H9 (cell line): ENCODE measurements at regions not wholly inside any gene's neighbourhood (a gene's known extent, or its start where the extent isn't known, plus 50 kb on each side); places are given as distances from the start of the nearest gene placed in this dataset.

Source experiments
- DNase-seq: peaks from one replicate; pipeline ENCODE4 v3.0.0-alpha.2; 2017
- H2AFZ ChIP-seq: one replicate; pipeline ENCODE4 v1.6.1; 2013; ENCODE audit warnings: mild to moderate bottlenecking, low read length, control low read depth, moderate library complexity
- H2AK5ac ChIP-seq: 2 replicates; pipeline ENCODE4 v1.6.1; 2013; ENCODE audit warnings: low read length, control low read depth, mixed read lengths; ENCODE audit not compliant: insufficient read length
- H2BK120ac ChIP-seq: one replicate; pipeline ENCODE4 v1.6.1; 2013; ENCODE audit warnings: low read depth, mild to moderate bottlenecking, low read length, control low read depth, inconsistent platforms; ENCODE audit not compliant: poor library complexity, severe bottlenecking
- H2BK12ac ChIP-seq: 2 replicates; pipeline ENCODE4 v1.6.1; 2013; ENCODE audit warnings: low read length, control low read depth, mixed read lengths, low read depth; ENCODE audit not compliant: insufficient read length
- H2BK15ac ChIP-seq: 2 replicates; pipeline ENCODE4 v1.6.1; 2013; ENCODE audit warnings: low read depth, low read length, control low read depth
- H2BK20ac ChIP-seq: one replicate; pipeline ENCODE4 v1.6.1; 2013; ENCODE audit warnings: low read depth, mild to moderate bottlenecking, low read length, control low read depth, inconsistent platforms; ENCODE audit not compliant: poor library complexity, severe bottlenecking
- H2BK5ac ChIP-seq: 2 replicates; pipeline ENCODE4 v1.6.1; 2013; ENCODE audit warnings: low read length, control low read depth, mixed read lengths; ENCODE audit not compliant: insufficient read length
- H3K14ac ChIP-seq: 2 replicates; pipeline ENCODE4 v1.6.1; 2013; ENCODE audit warnings: low read length, control low read depth; ENCODE audit not compliant: insufficient read depth
- H3K18ac ChIP-seq: 2 replicates; pipeline ENCODE4 v1.6.1; 2013; ENCODE audit warnings: low read depth, mild to moderate bottlenecking, mixed read lengths, low read length, control low read depth; ENCODE audit not compliant: insufficient read length
- H3K23ac ChIP-seq: 2 replicates; pipeline ENCODE4 v1.6.1; 2013; ENCODE audit warnings: low read length, control low read depth, mixed read lengths, low read depth; ENCODE audit not compliant: insufficient read length
- H3K23me2 ChIP-seq: 2 replicates; pipeline ENCODE4 v1.6.1; 2013; ENCODE audit warnings: low read depth, mild to moderate bottlenecking, mixed read lengths, low read length, control low read depth; ENCODE audit not compliant: insufficient read length, poor library complexity, severe bottlenecking
- H3K27ac ChIP-seq: 2 replicates; pipeline ENCODE4 v1.5.1; 2013; ENCODE audit warnings: low read length, control low read depth, mixed read lengths, low read depth; ENCODE audit not compliant: insufficient read length
- H3K27me3 ChIP-seq: 2 replicates; pipeline ENCODE4 v1.6.1; 2013; ENCODE audit warnings: low read length, control low read depth, inconsistent platforms; ENCODE audit not compliant: insufficient read depth
- H3K4ac ChIP-seq: 2 replicates; pipeline ENCODE4 v1.6.1; 2013; ENCODE audit warnings: low read depth, mild to moderate bottlenecking, control low read depth, inconsistent platforms, low read length, moderate library complexity
- H3K4me1 ChIP-seq: 2 replicates; pipeline ENCODE4 v1.6.1; 2013; ENCODE audit warnings: low read length, control low read depth, inconsistent platforms; ENCODE audit not compliant: insufficient read depth
- H3K4me2 ChIP-seq: 2 replicates; pipeline ENCODE4 v1.6.1; 2013; ENCODE audit warnings: low read length, control low read depth, mixed read lengths; ENCODE audit not compliant: insufficient read length, insufficient read depth
- H3K56ac ChIP-seq: 2 replicates; pipeline ENCODE4 v1.6.1; 2013; ENCODE audit warnings: low read depth, mild to moderate bottlenecking, mixed read lengths, low read length, control low read depth; ENCODE audit not compliant: insufficient read length
- H3K79me1 ChIP-seq: 2 replicates; pipeline ENCODE4 v1.6.1; 2013; ENCODE audit warnings: low read depth, mild to moderate bottlenecking, moderate library complexity, low read length, control low read depth, inconsistent platforms; ENCODE audit not compliant: insufficient read depth, poor library complexity, severe bottlenecking
- H3K79me2 ChIP-seq: 2 replicates; pipeline ENCODE4 v1.6.1; 2013; ENCODE audit warnings: low read length, control low read depth, inconsistent platforms; ENCODE audit not compliant: insufficient read depth
- H3K9ac ChIP-seq: 2 replicates; pipeline ENCODE4 v1.6.1; 2013; ENCODE audit warnings: low read length, control low read depth, mixed read lengths; ENCODE audit not compliant: insufficient read length; ENCODE audit errors: extremely low read depth
- H3K9me3 ChIP-seq: one replicate; pipeline ENCODE4 v1.6.1; 2013; ENCODE audit warnings: low read depth, low read length, inconsistent platforms; ENCODE audit not compliant: control insufficient read depth
- H3T11ph ChIP-seq: one replicate; pipeline ENCODE4 v1.6.1; 2013; ENCODE audit warnings: mild to moderate bottlenecking, low read length, control low read depth, inconsistent platforms
- H4K20me1 ChIP-seq: one replicate; pipeline ENCODE4 v1.6.1; 2013; ENCODE audit not compliant: control insufficient read depth, insufficient read length, insufficient read depth
- H4K5ac ChIP-seq: 2 replicates; pipeline ENCODE4 v1.6.1; 2013; ENCODE audit warnings: low read depth, mild to moderate bottlenecking, mixed read lengths, low read length, control low read depth; ENCODE audit not compliant: insufficient read length
- H4K8ac ChIP-seq: replicated peaks from 2 replicates; pipeline ENCODE4 v1.6.1; 2013; ENCODE audit warnings: low read length, control low read depth, mixed read lengths, low read depth; ENCODE audit not compliant: insufficient read length
- H4K91ac ChIP-seq: 2 replicates; pipeline ENCODE4 v1.6.1; 2013; ENCODE audit warnings: low read depth, mild to moderate bottlenecking, moderate library complexity, mixed read lengths, low read length, control low read depth; ENCODE audit not compliant: insufficient read length
- H3K27ac Mint-ChIP-seq, 3 experiments: 2 replicates in 2 of 3; 3 replicates in 1 of 3; pipeline ENCODE4 v1.8.0; 2020 to 2021; ENCODE audit warnings: mixed read lengths in 3 of 3, mild to moderate bottlenecking in 1 of 3, moderate library complexity in 1 of 3
- H3K27me3 Mint-ChIP-seq: 2 replicates; pipeline ENCODE4 v1.8.0; 2021; ENCODE audit warnings: low read depth, mild to moderate bottlenecking, moderate library complexity, mixed read lengths
- H3K36me3 Mint-ChIP-seq, 3 experiments: 2 replicates in 2 of 3; 3 replicates in 1 of 3; pipeline ENCODE4 v1.8.0; 2020 to 2021; ENCODE audit warnings: low read depth in 3 of 3, mixed read lengths in 3 of 3; ENCODE audit not compliant: insufficient read depth in 1 of 3
- H3K4me1 Mint-ChIP-seq, 2 experiments: 2 replicates each; pipeline ENCODE4 v1.8.0; 2020; ENCODE audit warnings: mixed read lengths in 2 of 2
- H3K4me3 Mint-ChIP-seq, 2 experiments: 2 replicates in 1 of 2; 3 replicates in 1 of 2; pipeline ENCODE4 v1.8.0; 2020 to 2021; ENCODE audit warnings: mild to moderate bottlenecking in 2 of 2, mixed read lengths in 2 of 2, moderate library complexity in 1 of 2
- H3K9me3 Mint-ChIP-seq, 2 experiments: 2 replicates in 1 of 2; 3 replicates in 1 of 2; pipeline ENCODE4 v1.8.0; 2020; ENCODE audit warnings: mild to moderate bottlenecking in 2 of 2, mixed read lengths in 2 of 2, moderate library complexity in 1 of 2
- WGBS: extraction: QIAGEN DNeasy Blood & Tissue Kit; methylation state at CpG from one replicate; pipeline ENCODE4 v1.1.7; 2013; ENCODE audit warnings: missing lambda C conversion rate, low lambda C conversion rate, mixed read lengths; ENCODE audit not compliant: insufficient read length; ENCODE audit errors: extremely low coverage; 5-methylcytosine and 5-hydroxymethylcytosine counted together
- TF ChIP-seq, protein P1 (sequence below): fragments of 200-600 bp; sonication (generic); conservative IDR thresholded peaks from 3 replicates; pipeline ENCODE4 v1.8.0; 2021; ENCODE audit warnings: antibody characterized with exemption, mild to moderate bottlenecking

DNA sequence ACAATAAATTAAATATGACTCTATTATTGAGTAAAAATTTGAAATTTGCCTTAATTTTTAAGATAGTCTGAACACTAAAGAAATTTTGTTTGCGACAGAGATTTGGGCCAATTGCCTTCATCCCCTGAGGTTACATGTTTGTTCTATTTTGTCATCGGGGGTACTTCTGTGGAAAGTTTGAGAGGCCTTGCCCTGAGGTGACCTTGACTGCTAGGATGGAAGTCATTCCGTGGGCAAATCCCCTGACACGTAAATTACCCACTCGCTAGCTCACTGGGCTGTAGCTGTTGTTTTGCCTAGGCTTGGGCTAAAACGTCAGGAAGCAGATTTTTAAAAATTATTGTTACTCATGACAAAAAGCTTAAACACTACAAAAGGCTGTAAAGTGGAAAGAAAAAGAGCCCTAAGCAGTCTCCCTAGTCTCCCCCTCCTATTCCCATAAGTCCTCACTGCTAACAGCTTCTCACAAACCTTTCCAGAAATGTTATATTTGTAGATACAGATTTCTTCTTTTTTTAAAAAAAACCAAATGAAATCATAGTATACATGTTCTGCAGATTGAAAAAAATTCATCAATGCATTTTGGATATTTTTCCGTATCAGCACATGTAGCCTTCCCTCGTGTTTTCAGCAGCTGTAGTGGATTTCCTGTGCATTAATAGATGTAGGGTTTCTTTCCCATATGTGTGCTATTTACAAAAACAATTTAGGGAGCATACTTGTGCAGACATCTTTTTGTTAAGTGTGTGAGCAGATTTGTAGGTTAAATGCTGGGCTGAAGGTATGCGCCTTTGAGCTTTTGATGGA is 142.7 kb downstream of the MRPS6 start:
- H3K9ac ChIP-seq = no peak overlapping the region
- peaks cover 5 to 10% of the 10 kb centered on the region in 2 experiments for H3K9me3 Mint-ChIP-seq
- peaks cover 12 to 13% of the 10 kb centered on the region in 2 experiments for H3K4me1 Mint-ChIP-seq
- no peaks in the 10 kb centered on the region for H3K4me1 ChIP-seq
- no peak overlapping the region for H2BK12ac ChIP-seq
- H4K20me1 ChIP-seq = no peaks in the 10 kb centered on the region
- no peaks in the 10 kb centered on the region for H3K9me3 ChIP-seq
- H3K14ac ChIP-seq = no peak overlapping the region
- no peak overlapping the region for H3T11ph ChIP-seq
- WGBS = no CpG with 5 or more reads among the region's 9 CpGs
- H3K27me3 Mint-ChIP-seq = no peaks in the 10 kb centered on the region
- H2BK5ac ChIP-seq = no peak overlapping the region
- H3K18ac ChIP-seq = no peak overlapping the region
- H3K27ac Mint-ChIP-seq = no peak overlapping the region
- no peak for DNase-seq
- no peak overlapping the region for H2BK120ac ChIP-seq
- H2BK20ac ChIP-seq = no peak overlapping the region
- H4K8ac ChIP-seq = no peak overlapping the region
- no peaks in the 10 kb centered on the region for H3K79me2 ChIP-seq
- no peaks in the 10 kb centered on the region for H3K27me3 ChIP-seq
- H3K56ac ChIP-seq = no peak overlapping the region
- H4K5ac ChIP-seq = no peak overlapping the region
- H3K4me3 Mint-ChIP-seq = no peak overlapping the region
- no peak overlapping the region for H3K27ac ChIP-seq
- no peak overlapping the region for H3K4ac ChIP-seq
- no peak overlapping the region for H4K91ac ChIP-seq
- H3K79me1 ChIP-seq = no peaks in the 10 kb centered on the region
- H2AK5ac ChIP-seq = no peak overlapping the region
- no peak overlapping the region for H3K23ac ChIP-seq
- H2AFZ ChIP-seq = no peak overlapping the region
- peaks cover 1 to 11% (median 4%) of the 10 kb centered on the region in 3 experiments; a peak in 6 of 7 replicates for H3K36me3 Mint-ChIP-seq
- no peak overlapping the region for H2BK15ac ChIP-seq
- H3K4me2 ChIP-seq = no peak overlapping the region
- TF ChIP-seq, protein P1, sequence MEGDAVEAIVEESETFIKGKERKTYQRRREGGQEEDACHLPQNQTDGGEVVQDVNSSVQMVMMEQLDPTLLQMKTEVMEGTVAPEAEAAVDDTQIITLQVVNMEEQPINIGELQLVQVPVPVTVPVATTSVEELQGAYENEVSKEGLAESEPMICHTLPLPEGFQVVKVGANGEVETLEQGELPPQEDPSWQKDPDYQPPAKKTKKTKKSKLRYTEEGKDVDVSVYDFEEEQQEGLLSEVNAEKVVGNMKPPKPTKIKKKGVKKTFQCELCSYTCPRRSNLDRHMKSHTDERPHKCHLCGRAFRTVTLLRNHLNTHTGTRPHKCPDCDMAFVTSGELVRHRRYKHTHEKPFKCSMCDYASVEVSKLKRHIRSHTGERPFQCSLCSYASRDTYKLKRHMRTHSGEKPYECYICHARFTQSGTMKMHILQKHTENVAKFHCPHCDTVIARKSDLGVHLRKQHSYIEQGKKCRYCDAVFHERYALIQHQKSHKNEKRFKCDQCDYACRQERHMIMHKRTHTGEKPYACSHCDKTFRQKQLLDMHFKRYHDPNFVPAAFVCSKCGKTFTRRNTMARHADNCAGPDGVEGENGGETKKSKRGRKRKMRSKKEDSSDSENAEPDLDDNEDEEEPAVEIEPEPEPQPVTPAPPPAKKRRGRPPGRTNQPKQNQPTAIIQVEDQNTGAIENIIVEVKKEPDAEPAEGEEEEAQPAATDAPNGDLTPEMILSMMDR = no peak
- no peaks in the 10 kb centered on the region for H3K23me2 ChIP-seq
